Lower lobe of right lung (tissue), 2 donors: ENCODE measurements at regions not wholly inside any gene's neighbourhood (a gene's known extent, or its start where the extent isn't known, plus 50 kb on each side); places are given as distances from the start of the nearest gene placed in this dataset.
"Not testable (repeated sequence)": the region's sequence is repeated elsewhere in the genome, so short reads cannot be mapped to it uniquely, and the experiment has no call there.

Experiments
- ATAC-seq, 2 donors: fragments of 200-7000 bp; cut with Tn5 transposase; one replicate each; pipeline ENCODE4 v1.9.1; 2020 to 2022; ENCODE audit warnings: mild to moderate bottlenecking in 2 of 2, moderate library complexity in 2 of 2
- DNase-seq: peaks from one replicate; pipeline ENCODE4 v3.0.0-alpha.2; 2020
- H3K27ac ChIP-seq: fragments of 200-600 bp; one replicate; pipeline ENCODE4 v1.8.0; 2022
- H3K27me3 ChIP-seq: fragments of 200-600 bp; one replicate; pipeline ENCODE4 v1.8.0; 2022; ENCODE audit warnings: low read depth
- H3K36me3 ChIP-seq: fragments of 200-600 bp; one replicate; pipeline ENCODE4 v1.8.0; 2022; ENCODE audit warnings: mild to moderate bottlenecking
- H3K4me1 ChIP-seq: fragments of 200-600 bp; one replicate; pipeline ENCODE4 v1.8.0; 2022
- H3K4me3 ChIP-seq: fragments of 200-600 bp; one replicate; pipeline ENCODE4 v1.8.0; 2022; ENCODE audit warnings: mild to moderate bottlenecking
- H3K9me3 ChIP-seq: fragments of 200-600 bp; one replicate; pipeline ENCODE4 v1.8.0; 2022
- CTCF ChIP-seq: fragments of 200-600 bp; IDR thresholded peaks from one replicate; pipeline ENCODE4 v1.8.0; 2022; ENCODE audit warnings: antibody characterized with exemption, mild to moderate bottlenecking
- intact Hi-C: fragments of 100-400 bp; cut with DNase I; formaldehyde crosslinking; loops from one replicate; pipeline ENCODE4 v1.11.0; 2022
- donor health status: DM: no; HTN: yes; CAD: no; lungs with severe emphysema.

- H3K4me3 ChIP-seq: no peak overlapping the region
- no peak for TF ChIP-seq CTCF
- no peak overlapping the region for H3K27ac ChIP-seq
- H3K27me3 ChIP-seq: no peaks in the 10 kb centered on the region
- DNase-seq (no peak), ATAC-seq (no peak)
- intact Hi-C loops: no loop called here
- H3K36me3 ChIP-seq: no peaks in the 10 kb centered on the region
- no peaks in the 10 kb centered on the region for H3K4me1 ChIP-seq
- no peaks in the 10 kb centered on the region for H3K9me3 ChIP-seq
Measured at GRCh38 chr6:80959034-80959433, 793.4 kb downstream of the TENT5A start.

- Histone ChIP-seq H3K36me3 (no peaks in the 10 kb centered on the region), H3K27me3 (no peaks in the 10 kb centered on the region), H3K4me3 (no peak overlapping the region), H3K4me1 (no peaks in the 10 kb centered on the region), H3K9me3 (no peaks in the 10 kb centered on the region), H3K27ac (no peak overlapping the region)
- ATAC-seq (no peak), DNase-seq (no peak)
- TF ChIP-seq CTCF: no peak
- intact Hi-C loops: no loop called here
Measured at GRCh38 chr6:80956898-80957297, 795.6 kb downstream of the TENT5A start.

- DNase-seq, H3K4me1 ChIP-seq, H3K4me3 ChIP-seq, intact Hi-C loops, ATAC-seq, H3K27me3 ChIP-seq, H3K9me3 ChIP-seq, H3K27ac ChIP-seq, H3K36me3 ChIP-seq: not testable (repeated sequence)
Measured at GRCh38 chr6:80952479-80952878, 800.0 kb downstream of the TENT5A start.

GRCh38 chr6:80946402-80946801 is 806.1 kb downstream of the TENT5A start:
- ATAC-seq: no peak
- no peaks in the 10 kb centered on the region for H3K9me3 ChIP-seq
- no peak for TF ChIP-seq CTCF
- H3K4me1 ChIP-seq: no peaks in the 10 kb centered on the region
- no peak overlapping the region for H3K4me3 ChIP-seq
- H3K36me3 ChIP-seq: no peaks in the 10 kb centered on the region
- DNase-seq: no peak
- no peaks in the 10 kb centered on the region for H3K27me3 ChIP-seq
- no peak overlapping the region for H3K27ac ChIP-seq
- intact Hi-C loops: no loop called here

GRCh38 chr6:80942911-80943310 is 809.6 kb downstream of the TENT5A start:
- Histone ChIP-seq H3K27ac (no peak overlapping the region), H3K4me3 (no peak overlapping the region), H3K27me3 (no peaks in the 10 kb centered on the region), H3K36me3 (no peaks in the 10 kb centered on the region), H3K4me1 (no peaks in the 10 kb centered on the region), H3K9me3 (no peaks in the 10 kb centered on the region)
- DNase-seq (no peak), ATAC-seq (no peak)
- no peak for TF ChIP-seq CTCF
- intact Hi-C loops: no loop called here

GRCh38 chr6:80940976-80941375 is 811.5 kb downstream of the TENT5A start:
- no peaks in the 10 kb centered on the region for H3K27me3 ChIP-seq
- no peaks in the 10 kb centered on the region for H3K9me3 ChIP-seq
- DNase-seq: no peak
- intact Hi-C loops: no loop called here
- H3K4me1 ChIP-seq: no peaks in the 10 kb centered on the region
- no peak for TF ChIP-seq CTCF
- no peak for ATAC-seq
- H3K4me3 ChIP-seq: no peak overlapping the region
- no peak overlapping the region for H3K27ac ChIP-seq
- no peaks in the 10 kb centered on the region for H3K36me3 ChIP-seq
